ENCODE measurements at regions not wholly inside any gene's neighbourhood (a gene's known extent, or its start where the extent isn't known, plus 50 kb on each side); places are given as distances from the start of the nearest gene placed in this dataset.

GRCh38 chr13:105519771-105520170 lies 1015.7 kb downstream of the EFNB2 start:
- no peaks in the 10 kb centered on the region for H3K79me2 ChIP-seq (ENCODE audit: control insufficient read depth, insufficient read depth, low read length)

DNA sequence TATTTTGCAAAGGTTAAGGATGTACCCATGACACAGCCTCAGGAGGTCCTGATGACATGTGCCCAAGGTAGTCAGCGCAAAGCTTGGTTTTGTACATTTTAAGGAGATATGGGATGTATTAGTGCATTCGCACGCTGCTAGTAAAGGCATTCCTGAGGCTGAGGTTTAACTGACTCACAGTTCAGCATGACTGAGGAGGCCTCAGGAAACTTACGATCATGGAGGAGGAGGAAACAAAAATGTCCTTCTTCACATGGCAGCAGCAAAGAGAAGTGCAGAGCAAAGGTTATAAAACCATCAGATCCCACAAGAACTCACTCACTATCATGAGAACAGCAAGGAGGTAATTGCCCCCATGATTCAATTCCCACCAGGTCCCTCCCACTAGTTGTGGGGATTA lies 1017.4 kb downstream of the EFNB2 start:
- Histone ChIP-seq H3K36me3 (ENCODE audit: control insufficient read depth, insufficient read depth, low read length) (no peaks in the 10 kb centered on the region), H3K9ac (ENCODE audit: insufficient read depth, low read length) (no peak overlapping the region), H3K79me2 (ENCODE audit: control insufficient read depth, insufficient read depth, low read length) (no peaks in the 10 kb centered on the region), H3K9me3 (ENCODE audit: control insufficient read depth, insufficient read depth, low read depth, low read length) (no peaks in the 10 kb centered on the region), H3K4me3 (replicated peaks in 1 of 4; ENCODE audit: control extremely low read depth in 1 of 4, insufficient read depth in 1 of 4, low read depth in 3 of 4, low read length in 4 of 4) (no peak overlapping the region), H4K20me1 (ENCODE audit: control insufficient read depth, extremely low read depth, insufficient read depth, low read length) (no peaks in the 10 kb centered on the region), H3K27me3 (ENCODE audit: control insufficient read depth, insufficient read depth, low read length) (no peaks in the 10 kb centered on the region), H3K4me2 (ENCODE audit: extremely low read depth, insufficient read depth, low read length) (no peak overlapping the region), H3K4me1 (ENCODE audit: control insufficient read depth, extremely low read depth, insufficient read depth, low read length) (no peaks in the 10 kb centered on the region), H2AFZ (ENCODE audit: low read length) (no peak overlapping the region), H3K27ac (ENCODE audit: insufficient read depth, low read length) (no peak overlapping the region)
- no peak for TF ChIP-seq EZH2 (IDR thresholded peaks at IDR 0.05; ENCODE audit: low read length, missing control alignments)
- TF ChIP-seq, protein P1, sequence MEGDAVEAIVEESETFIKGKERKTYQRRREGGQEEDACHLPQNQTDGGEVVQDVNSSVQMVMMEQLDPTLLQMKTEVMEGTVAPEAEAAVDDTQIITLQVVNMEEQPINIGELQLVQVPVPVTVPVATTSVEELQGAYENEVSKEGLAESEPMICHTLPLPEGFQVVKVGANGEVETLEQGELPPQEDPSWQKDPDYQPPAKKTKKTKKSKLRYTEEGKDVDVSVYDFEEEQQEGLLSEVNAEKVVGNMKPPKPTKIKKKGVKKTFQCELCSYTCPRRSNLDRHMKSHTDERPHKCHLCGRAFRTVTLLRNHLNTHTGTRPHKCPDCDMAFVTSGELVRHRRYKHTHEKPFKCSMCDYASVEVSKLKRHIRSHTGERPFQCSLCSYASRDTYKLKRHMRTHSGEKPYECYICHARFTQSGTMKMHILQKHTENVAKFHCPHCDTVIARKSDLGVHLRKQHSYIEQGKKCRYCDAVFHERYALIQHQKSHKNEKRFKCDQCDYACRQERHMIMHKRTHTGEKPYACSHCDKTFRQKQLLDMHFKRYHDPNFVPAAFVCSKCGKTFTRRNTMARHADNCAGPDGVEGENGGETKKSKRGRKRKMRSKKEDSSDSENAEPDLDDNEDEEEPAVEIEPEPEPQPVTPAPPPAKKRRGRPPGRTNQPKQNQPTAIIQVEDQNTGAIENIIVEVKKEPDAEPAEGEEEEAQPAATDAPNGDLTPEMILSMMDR (conservative IDR thresholded peaks at IDR 0.05 in 1 of 2, IDR thresholded peaks at IDR 0.05 in 1 of 2; ENCODE audit: low read depth in 1 of 2, low read length in 2 of 2) = no peak
- peak in 1 of 2 donors; percentile 84 for DNase-seq (ENCODE audit: low read depth in 2 of 2)

More at GRCh38 chr13:105519771-105520170, 1015.7 kb downstream of the EFNB2 start:
- no peaks in the 10 kb centered on the region for H4K20me1 ChIP-seq (ENCODE audit: control insufficient read depth, extremely low read depth, insufficient read depth, low read length)
- no peak overlapping the region for H2AFZ ChIP-seq (ENCODE audit: low read length)
- H3K9me3 ChIP-seq (ENCODE audit: control insufficient read depth, insufficient read depth, low read depth, low read length) = no peaks in the 10 kb centered on the region
- no peaks in the 10 kb centered on the region for H3K4me1 ChIP-seq (ENCODE audit: control insufficient read depth, extremely low read depth, insufficient read depth, low read length)
- no peak overlapping the region for H3K4me2 ChIP-seq (ENCODE audit: extremely low read depth, insufficient read depth, low read length)
- H3K4me3 ChIP-seq (replicated peaks in 1 of 4; ENCODE audit: control extremely low read depth in 1 of 4, insufficient read depth in 1 of 4, low read depth in 3 of 4, low read length in 4 of 4) = no peak overlapping the region
- no peak overlapping the region for H3K27ac ChIP-seq (ENCODE audit: insufficient read depth, low read length)
- TF ChIP-seq EZH2 (IDR thresholded peaks at IDR 0.05; ENCODE audit: low read length, missing control alignments) = no peak
- TF ChIP-seq, protein P1 (conservative IDR thresholded peaks at IDR 0.05 in 1 of 2, IDR thresholded peaks at IDR 0.05 in 1 of 2; ENCODE audit: low read depth in 1 of 2, low read length in 2 of 2) = no peak
- DNase-seq (ENCODE audit: low read depth in 2 of 2) = peak in 1 of 2 donors; percentile 14
- H3K9ac ChIP-seq (ENCODE audit: insufficient read depth, low read length) = no peak overlapping the region
- H3K27me3 ChIP-seq (ENCODE audit: control insufficient read depth, insufficient read depth, low read length) = no peaks in the 10 kb centered on the region
- no peaks in the 10 kb centered on the region for H3K36me3 ChIP-seq (ENCODE audit: control insufficient read depth, insufficient read depth, low read length)

DNA sequence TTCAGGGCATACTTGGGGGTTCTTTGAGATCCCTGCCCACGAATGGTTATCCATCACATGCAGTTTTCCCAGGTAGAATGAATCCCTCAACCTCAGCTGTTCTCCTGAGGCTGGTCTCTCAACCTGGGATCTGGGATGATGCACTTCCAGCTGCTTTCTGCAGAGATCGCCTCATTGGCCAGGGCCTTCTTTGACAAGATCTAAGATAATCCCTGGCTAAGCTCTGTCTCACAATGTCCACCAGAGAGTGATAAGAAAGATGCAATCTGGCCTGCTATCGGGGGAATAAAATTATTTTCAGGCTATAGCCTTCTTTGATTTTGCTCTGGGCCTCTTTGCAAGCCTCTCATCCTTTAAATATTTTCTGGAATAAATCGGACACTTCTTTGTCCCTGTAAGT lies 1021.1 kb downstream of the EFNB2 start:
- no peak overlapping the region for H3K4me2 ChIP-seq (ENCODE audit: extremely low read depth, insufficient read depth, low read length)
- no peaks in the 10 kb centered on the region for H3K4me1 ChIP-seq (ENCODE audit: control insufficient read depth, extremely low read depth, insufficient read depth, low read length)
- no peak overlapping the region for H3K27ac ChIP-seq (ENCODE audit: insufficient read depth, low read length)
- no peak for DNase-seq (ENCODE audit: low read depth in 2 of 2)
- H2AFZ ChIP-seq (ENCODE audit: low read length) = no peak overlapping the region
- no peaks in the 10 kb centered on the region for H3K36me3 ChIP-seq (ENCODE audit: control insufficient read depth, insufficient read depth, low read length)
- no peak overlapping the region for H3K4me3 ChIP-seq (replicated peaks in 1 of 4; ENCODE audit: control extremely low read depth in 1 of 4, insufficient read depth in 1 of 4, low read depth in 3 of 4, low read length in 4 of 4)
- H4K20me1 ChIP-seq (ENCODE audit: control insufficient read depth, extremely low read depth, insufficient read depth, low read length) = no peaks in the 10 kb centered on the region
- no peaks in the 10 kb centered on the region for H3K79me2 ChIP-seq (ENCODE audit: control insufficient read depth, insufficient read depth, low read length)
- H3K9me3 ChIP-seq (ENCODE audit: control insufficient read depth, insufficient read depth, low read depth, low read length) = no peaks in the 10 kb centered on the region
- no peak overlapping the region for H3K9ac ChIP-seq (ENCODE audit: insufficient read depth, low read length)
- no peaks in the 10 kb centered on the region for H3K27me3 ChIP-seq (ENCODE audit: control insufficient read depth, insufficient read depth, low read length)
- TF ChIP-seq, protein P1 (conservative IDR thresholded peaks at IDR 0.05 in 1 of 2, IDR thresholded peaks at IDR 0.05 in 1 of 2; ENCODE audit: low read depth in 1 of 2, low read length in 2 of 2) = no peak
- no peak for TF ChIP-seq EZH2 (IDR thresholded peaks at IDR 0.05; ENCODE audit: low read length, missing control alignments)
